Activated CD4-positive, alpha-beta T cell treated with anti-CD3 and anti-CD28 coated beads for 48 hours (primary cell): ENCODE measurements at regions not wholly inside any gene's neighbourhood (a gene's known extent, or its start where the extent isn't known, plus 50 kb on each side); places are given as distances from the start of the nearest gene placed in this dataset.
A peak's percentile ranks its signal among the peaks of the same experiment; 100 is the strongest.
"Not testable (repeated sequence)": the region's sequence is repeated elsewhere in the genome, so short reads cannot be mapped to it uniquely, and the experiment has no call there.

Experiments used
- DNase-seq: peaks from one replicate; pipeline ENCODE4 v3.0.0-alpha.2; 2020

DNA sequence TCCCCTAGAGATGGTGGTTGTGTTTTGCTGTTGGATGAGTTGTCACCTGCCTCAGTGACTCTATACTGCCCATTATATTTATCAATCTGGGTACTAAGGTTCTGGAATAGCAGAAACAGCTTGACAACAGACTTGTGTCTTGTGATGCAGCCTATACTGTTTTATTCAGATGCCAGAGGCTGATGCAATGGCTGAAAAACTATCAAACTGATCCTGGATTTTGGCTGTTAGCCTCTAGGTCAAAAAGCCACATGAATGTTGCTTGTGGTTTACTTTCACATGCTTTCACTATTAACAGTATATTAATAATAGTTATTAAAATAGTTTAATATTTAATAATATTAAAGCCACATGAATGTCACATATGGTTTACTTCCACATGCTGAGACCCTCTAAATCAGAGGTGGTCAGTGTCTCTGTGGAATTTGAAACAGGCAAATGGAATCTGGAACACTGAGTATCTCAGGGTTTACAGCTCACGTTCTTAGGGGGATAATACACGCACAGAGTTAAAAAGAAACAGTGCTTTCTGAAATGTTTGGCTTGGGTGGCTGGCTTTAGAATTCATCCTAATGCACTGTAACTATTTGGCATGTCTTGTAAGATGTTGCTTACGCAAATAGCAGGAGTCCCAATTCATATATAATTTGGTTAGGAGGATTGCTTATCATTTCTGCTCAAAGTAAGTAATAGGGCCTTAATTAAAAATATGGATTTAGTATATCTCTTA lies 82.5 kb upstream of the LCORL start:
- no peak for DNase-seq

GRCh38 chr4:18100657-18101056 lies 79.1 kb upstream of the LCORL start:
- DNase-seq = no peak

DNA sequence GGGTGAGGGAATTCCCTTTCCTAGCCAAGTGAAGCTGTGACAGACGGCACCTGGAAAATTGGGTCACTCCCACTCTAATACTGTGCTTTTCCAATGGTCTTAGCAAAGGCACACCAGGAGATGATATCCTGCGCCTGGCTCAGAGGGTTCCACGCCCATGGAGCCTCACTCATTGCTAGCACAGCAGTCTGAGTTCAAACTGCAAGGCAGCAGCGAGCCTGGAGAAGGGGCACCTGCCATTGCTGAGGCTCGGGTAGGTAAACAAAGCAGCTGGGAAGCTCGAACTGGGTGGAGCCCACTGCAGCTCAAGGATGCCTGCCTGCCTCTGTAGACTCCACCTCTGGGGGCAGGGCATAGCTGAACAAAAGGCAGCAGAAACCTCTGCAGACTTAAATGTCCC lies 68.9 kb upstream of the LCORL start:
- DNase-seq = not testable (repeated sequence)

DNA sequence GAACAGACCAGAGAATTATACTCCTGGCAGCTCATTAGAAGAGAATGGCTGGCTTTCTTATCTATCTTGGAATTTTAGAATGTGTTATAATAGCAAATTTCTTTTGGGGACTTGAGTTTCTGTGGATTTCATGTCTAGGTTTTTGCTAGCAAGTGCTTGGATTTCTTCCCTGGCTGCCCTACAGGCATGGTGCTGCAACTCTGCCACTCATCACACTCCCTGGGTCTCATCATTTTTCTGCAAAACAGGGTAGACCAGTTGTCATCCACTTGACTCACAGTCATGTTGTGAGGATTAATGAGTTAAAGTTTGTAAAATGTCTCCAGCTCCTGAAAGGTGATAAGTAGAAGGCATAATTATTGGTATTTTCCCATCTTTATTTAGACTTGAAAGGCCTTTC lies 60.7 kb upstream of the LCORL start:
- no peak for DNase-seq

- no peak for DNase-seq
Measured at GRCh38 chr4:18081708-18082107, 60.2 kb upstream of the LCORL start.

GRCh38 chr4:18077808-18078207 lies 56.3 kb upstream of the LCORL start:
- DNase-seq = no peak

- DNase-seq = peak; percentile 58
Measured at GRCh38 chr4:18075823-18076433, 54.4 kb upstream of the LCORL start.

GRCh38 chr4:18071894-18072293 lies 50.3 kb upstream of the LCORL start:
- no peak for DNase-seq
